ENCODE measurements at regions not wholly inside any gene's neighbourhood (a gene's known extent, or its start where the extent isn't known, plus 50 kb on each side); places are given as distances from the start of the nearest gene placed in this dataset.

DNA sequence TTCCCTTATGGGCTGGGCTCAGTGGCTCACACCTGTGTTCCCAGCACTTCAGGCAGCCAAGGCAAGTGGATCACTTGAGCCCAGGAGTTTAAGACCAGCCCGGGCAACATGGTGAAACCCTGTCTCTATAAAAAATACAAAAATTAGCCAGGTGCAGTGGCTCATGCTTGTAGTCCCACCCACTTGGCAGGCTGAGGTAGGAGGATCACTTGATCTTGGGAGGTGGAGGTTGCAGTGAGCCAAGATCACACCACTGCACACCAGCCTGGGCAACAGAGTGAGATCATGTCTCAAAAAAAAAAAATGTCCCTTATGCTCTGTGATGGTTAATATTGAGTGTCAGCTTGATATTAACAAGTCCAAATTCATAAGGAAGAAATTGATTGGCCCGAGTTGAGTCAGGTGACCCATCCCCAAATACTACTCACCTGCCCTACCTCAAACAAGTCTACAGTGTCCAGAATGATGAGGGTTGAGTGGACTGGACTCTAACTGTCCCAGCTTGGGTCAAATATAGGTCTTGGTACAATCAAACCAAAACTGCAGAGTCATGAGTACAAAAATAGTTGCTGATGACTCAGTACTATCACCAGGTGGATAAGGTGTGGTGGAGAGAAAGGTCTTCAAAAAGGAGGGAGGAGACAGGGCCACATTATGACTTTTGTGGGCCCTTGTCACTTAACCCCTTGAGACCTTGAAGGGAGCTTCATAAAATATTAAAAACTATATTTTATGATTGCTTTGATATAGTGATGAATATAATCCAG lies 161.0 kb downstream of the ZNF326 start:
- no peak for TF ChIP-seq NPAS2 (CRISPR knock-in tag; IDR thresholded peaks at IDR 0.05; ENCODE audit: borderline replicate concordance)
- TF ChIP-seq, protein P1, sequence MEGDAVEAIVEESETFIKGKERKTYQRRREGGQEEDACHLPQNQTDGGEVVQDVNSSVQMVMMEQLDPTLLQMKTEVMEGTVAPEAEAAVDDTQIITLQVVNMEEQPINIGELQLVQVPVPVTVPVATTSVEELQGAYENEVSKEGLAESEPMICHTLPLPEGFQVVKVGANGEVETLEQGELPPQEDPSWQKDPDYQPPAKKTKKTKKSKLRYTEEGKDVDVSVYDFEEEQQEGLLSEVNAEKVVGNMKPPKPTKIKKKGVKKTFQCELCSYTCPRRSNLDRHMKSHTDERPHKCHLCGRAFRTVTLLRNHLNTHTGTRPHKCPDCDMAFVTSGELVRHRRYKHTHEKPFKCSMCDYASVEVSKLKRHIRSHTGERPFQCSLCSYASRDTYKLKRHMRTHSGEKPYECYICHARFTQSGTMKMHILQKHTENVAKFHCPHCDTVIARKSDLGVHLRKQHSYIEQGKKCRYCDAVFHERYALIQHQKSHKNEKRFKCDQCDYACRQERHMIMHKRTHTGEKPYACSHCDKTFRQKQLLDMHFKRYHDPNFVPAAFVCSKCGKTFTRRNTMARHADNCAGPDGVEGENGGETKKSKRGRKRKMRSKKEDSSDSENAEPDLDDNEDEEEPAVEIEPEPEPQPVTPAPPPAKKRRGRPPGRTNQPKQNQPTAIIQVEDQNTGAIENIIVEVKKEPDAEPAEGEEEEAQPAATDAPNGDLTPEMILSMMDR (IDR thresholded peaks at IDR 0.05) = no peak
